GM19397 (cell line): ENCODE measurements at regions not wholly inside any gene's neighbourhood (a gene's known extent, or its start where the extent isn't known, plus 50 kb on each side); places are given as distances from the start of the nearest gene placed in this dataset.

Experiments
- ATAC-seq: cut with Tn5 transposase; IDR thresholded peaks from one replicate; pipeline ENCODE4 v1.9.1; 2021; ENCODE audit warnings: mild to moderate bottlenecking, moderate library complexity; ENCODE audit not compliant: unreplicated experiment

- no peak for ATAC-seq
These were observed 264.4 kb upstream of the PRDM1 start for GRCh38 chr6:105821777-105822176.

- no peak for ATAC-seq
These were observed 265.1 kb upstream of the PRDM1 start for GRCh38 chr6:105821027-105821426.

GRCh38 chr6:105819745-105820144 is 266.4 kb upstream of the PRDM1 start:
- ATAC-seq: no peak

GRCh38 chr6:105818505-105818904 is 267.6 kb upstream of the PRDM1 start:
- no peak for ATAC-seq

- no peak for ATAC-seq
These were observed 268.2 kb upstream of the PRDM1 start for GRCh38 chr6:105817961-105818360.

- ATAC-seq: no peak
These were observed 268.8 kb upstream of the PRDM1 start for GRCh38 chr6:105817370-105817769.

- no peak for ATAC-seq
These were observed 269.3 kb upstream of the PRDM1 start for GRCh38 chr6:105816847-105817246.

GRCh38 chr6:105815661-105816555 is 270.2 kb upstream of the PRDM1 start:
- no peak for ATAC-seq

GRCh38 chr6:105814745-105815536 is 271.2 kb upstream of the PRDM1 start:
- no peak for ATAC-seq

GRCh38 chr6:105810922-105811482 is 275.1 kb upstream of the PRDM1 start:
- ATAC-seq: no peak

- ATAC-seq: no peak
These were observed 275.8 kb upstream of the PRDM1 start for GRCh38 chr6:105810105-105810921.

GRCh38 chr6:105808571-105808970 is 277.6 kb upstream of the PRDM1 start:
- ATAC-seq: no peak

- no peak for ATAC-seq
These were observed 278.2 kb upstream of the PRDM1 start for GRCh38 chr6:105807905-105808304.

GRCh38 chr6:105806486-105806920 is 279.6 kb upstream of the PRDM1 start:
- ATAC-seq: no peak

GRCh38 chr6:105805501-105806023 is 280.6 kb upstream of the PRDM1 start:
- ATAC-seq: no peak

GRCh38 chr6:105804424-105804823 is 281.7 kb upstream of the PRDM1 start:
- no peak for ATAC-seq

GRCh38 chr6:105804000-105804399 is 282.1 kb upstream of the PRDM1 start:
- ATAC-seq: no peak

- no peak for ATAC-seq
These were observed 282.7 kb upstream of the PRDM1 start for GRCh38 chr6:105803442-105803841.

GRCh38 chr6:105802703-105803102 is 283.4 kb upstream of the PRDM1 start:
- no peak for ATAC-seq

GRCh38 chr6:105800871-105801270 is 285.3 kb upstream of the PRDM1 start:
- no peak for ATAC-seq
